ENCODE measurements at regions not wholly inside any gene's neighbourhood (a gene's known extent, or its start where the extent isn't known, plus 50 kb on each side); places are given as distances from the start of the nearest gene placed in this dataset. TPM values are rescaled to one million over a fixed set of nuclear protein-coding genes. Genes with fewer than 3 reads are reported as not detected.

Small RNAs in the stretch of these regions (small RNA-seq; reads per million reads assigned to genes)
- gene COX6A1P3 (ENCODE audit: insufficient read length, low read depth) (not detected), gene MIR3144 (ENCODE audit: insufficient read length, low read depth) (not detected), gene RNA5SP215 (ENCODE audit: insufficient read length, low read depth) (not detected), gene RNU6-214P (ENCODE audit: insufficient read length, low read depth) (not detected)

Measured in AG04450 (cell line).